ENCODE measurements at regions not wholly inside any gene's neighbourhood (a gene's known extent, or its start where the extent isn't known, plus 50 kb on each side); places are given as distances from the start of the nearest gene placed in this dataset.
"Not testable (repeated sequence)": the region's sequence is repeated elsewhere in the genome, so short reads cannot be mapped to it uniquely, and the experiment has no call there.

DNA sequence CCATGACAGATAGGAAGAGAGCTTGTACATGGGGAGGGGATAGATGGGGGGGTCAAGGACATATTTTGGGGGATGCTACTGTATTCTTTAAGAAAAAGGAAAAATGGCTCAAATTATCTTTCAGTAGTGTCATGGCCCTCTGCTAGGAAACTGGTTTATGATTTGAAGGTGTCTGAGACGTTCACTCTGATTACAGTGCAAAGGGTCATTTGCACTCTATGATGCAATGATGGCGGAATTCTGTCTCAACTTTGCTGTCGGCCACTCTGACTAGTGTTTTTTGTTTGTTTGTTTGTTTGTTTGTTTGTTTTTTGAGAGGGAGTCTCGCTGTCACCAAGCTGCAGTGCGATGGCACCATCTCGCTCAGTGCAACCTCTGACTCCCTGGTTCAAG lies 180.0 kb downstream of the SOX4 start:
- no peak for DNase-seq

GRCh38 chr6:21777846-21778245 lies 184.3 kb downstream of the SOX4 start:
- no peak for DNase-seq

DNA sequence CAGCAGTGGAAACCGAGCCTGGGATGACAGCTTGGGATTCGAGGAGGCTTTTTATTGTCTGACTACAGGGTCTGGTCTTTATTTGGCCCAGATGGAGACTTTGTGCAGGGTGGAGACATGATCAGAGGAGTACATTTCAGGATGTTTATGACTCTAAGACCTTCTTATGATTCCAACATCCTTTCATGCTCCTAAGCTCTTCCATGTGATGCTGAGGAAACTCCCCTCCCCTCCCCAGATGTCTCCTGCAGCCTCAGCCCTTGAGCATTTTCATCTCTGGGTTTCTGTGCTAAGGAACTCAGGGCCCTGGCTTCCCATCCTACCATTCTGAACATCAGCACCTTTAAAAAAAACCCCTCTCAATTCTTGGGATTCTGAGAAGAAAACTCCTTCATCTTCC lies 186.6 kb downstream of the SOX4 start:
- no peak for DNase-seq

DNA sequence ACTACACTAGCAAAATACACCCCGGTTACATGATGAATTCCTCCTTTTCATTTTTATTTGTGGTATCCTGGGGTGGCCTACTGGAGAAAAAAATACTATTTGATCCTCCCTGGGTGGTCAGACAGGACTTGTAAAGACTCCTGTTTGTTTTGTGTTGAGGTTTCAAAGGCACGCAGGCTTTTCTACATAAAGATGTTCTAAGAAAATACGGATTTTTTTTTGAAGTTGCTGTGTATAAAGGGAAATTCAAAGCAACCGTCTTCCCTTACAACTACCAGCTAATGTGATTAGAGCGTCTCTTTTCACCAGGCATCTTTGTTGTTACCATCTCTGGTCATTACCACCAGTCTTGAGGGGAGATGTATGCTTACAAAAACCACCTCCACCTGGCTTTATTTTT lies 187.1 kb downstream of the SOX4 start:
- no peak for DNase-seq

DNA sequence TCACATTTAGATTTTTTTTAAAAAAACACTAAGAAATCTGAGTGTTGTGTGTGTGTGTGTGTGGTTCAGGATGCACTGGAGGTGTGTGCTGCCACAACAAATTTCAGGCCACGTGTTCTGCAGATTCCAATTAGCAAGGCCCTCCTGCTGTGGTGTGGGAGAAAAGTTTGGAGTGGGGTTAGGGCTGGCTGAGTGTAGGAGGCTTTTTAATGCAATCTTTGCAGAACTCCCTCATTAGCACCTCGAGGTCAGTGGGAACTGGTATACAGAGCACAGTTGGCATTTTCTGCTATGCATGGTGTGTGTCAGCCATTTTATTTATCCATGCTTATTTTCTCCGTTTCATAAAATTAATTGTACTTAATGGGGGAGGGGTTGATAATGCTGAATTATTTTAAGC lies 187.6 kb downstream of the SOX4 start:
- DNase-seq: no peak

DNA sequence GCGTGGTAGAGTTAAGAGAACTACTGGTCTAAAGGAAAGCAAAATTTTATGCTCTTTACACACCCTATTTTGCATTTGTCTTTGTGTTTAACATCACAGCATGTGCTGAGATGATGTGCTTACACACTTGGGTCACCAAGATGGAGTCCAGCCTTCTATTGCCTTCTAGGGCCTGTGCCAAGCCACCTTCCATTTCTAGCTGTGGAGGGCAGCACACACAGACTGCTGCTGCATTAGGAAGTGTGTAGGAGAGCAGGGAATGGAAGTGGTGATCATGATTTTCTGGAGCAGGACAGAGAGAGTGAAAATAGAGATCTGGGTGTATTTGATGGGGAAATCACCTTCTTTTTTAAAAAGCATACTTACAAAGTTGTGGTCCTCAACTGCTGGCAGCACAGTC lies 191.6 kb downstream of the SOX4 start:
- no peak for DNase-seq

DNA sequence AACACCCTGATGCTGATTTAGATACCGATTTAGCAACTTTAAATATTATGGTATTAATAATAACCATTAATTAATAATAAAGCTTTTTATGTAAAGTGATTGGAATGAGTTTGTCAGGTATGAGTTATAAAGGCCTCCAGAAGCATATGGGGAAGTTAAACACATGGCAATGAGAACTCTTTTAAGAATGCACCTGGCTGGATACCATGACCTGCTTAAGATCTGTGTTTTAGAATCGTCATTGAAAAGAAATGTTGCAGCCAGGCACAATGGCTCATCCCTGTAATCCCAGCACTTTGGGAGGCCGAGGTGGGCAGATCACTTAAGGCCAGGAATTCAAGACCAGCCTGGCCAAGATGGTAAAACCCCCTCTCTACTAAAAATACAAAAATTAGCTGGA lies 197.5 kb downstream of the SOX4 start:
- no peak for DNase-seq

- no peak for DNase-seq
These were observed 198.0 kb downstream of the SOX4 start for GRCh38 chr6:21791581-21791980.

DNA sequence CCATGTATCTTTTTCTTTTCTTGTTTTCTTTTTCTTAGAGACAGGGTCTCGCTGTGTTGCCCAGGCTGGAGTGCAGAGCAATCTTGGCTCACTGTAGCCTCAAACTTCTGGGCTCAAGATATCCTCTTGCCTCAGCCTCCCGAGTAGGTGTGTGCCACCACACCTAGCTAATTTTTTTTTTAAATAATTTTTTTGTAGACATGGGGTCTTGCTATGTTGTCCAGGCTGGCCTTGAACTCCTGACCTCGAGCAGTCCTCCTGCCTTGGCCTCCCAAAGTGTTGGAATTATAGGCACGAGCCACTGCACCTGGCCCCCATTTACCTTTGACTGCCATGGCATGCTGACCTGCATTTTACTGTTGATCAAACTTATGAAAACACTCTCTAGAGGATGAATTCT lies 198.6 kb downstream of the SOX4 start:
- DNase-seq: no peak

- not testable (repeated sequence) for DNase-seq
These were observed 203.4 kb downstream of the SOX4 start for GRCh38 chr6:21796979-21797378.

- no peak for DNase-seq
These were observed 204.9 kb downstream of the SOX4 start for GRCh38 chr6:21798468-21798867.

DNA sequence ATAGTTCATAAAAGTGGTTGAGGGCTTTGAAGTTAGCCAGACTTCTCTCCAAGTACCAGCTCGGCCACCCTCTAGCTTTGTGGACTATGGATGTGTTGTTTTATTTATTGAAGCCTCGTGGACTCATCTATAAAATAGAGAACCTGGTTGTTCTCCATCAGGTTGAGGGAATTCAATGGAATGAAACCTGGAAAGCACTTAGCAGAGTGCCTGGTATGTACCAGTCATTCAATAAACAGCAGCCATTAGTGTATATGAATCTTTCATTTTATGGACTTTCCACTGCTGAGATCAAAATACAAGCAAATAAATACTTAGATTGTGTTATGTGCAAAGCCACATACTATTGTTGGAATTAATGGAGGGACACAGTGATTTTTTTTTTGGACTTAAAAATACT lies 206.8 kb downstream of the SOX4 start:
- DNase-seq: no peak

DNA sequence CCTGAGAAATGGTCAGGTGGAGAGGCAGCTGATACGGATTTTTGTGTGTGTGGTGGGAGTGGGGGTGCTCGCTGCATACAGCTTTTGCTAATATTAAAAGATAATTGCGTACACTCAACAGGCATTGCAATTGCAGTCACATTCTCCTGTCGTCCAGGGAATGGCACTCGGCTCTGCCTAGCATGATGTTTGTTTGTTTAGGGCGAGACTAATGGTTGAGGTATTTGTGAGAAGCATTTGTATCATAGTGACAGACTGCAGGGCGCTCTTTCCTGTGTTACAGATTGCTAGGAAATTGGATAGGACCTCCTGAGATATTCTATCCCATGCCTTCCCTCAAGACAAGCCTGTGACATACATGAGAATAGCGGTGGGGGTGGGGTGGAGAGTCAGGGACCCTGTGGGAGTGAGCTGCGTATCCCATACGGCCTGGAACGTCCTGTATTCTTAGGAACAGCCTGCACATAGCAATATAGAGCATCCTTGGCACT lies 207.4 kb downstream of the SOX4 start:
- no peak for DNase-seq

DNA sequence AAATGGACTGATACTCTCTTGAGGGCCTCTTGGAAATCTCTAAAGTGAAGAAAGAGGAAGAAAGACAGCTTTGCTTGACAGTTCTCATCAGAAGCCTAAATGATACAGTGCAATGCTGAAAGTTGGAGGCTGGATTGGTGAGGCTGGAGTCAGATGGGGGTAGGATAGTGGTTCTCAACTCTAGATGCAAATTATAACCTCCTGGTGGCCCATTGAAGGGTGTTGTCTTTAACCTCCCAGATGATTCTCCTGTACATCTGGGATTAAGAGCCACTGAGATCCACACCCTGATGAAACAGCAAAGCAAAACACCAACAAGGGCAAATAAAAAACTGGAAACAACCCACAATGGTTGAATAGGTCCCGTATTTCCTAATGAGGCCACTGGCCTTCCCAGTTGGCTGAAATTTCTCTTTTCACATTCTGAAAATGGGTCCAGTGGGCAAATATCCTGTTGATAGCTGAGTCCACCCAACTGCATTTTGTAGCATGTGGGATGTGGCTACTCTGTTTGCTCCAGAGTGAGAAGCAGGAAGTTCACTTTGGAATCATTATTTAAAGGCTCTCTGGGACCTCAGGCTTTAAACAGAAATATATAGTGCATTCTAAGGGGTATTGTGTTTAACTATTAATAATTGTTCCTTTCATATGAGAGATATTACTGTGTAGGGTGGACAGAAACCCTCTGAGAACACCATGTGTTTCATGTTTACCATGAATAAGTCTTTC lies 208.1 kb downstream of the SOX4 start:
- no peak for DNase-seq

GRCh38 chr6:21802175-21802822 lies 208.7 kb downstream of the SOX4 start:
- DNase-seq: no peak

DNA sequence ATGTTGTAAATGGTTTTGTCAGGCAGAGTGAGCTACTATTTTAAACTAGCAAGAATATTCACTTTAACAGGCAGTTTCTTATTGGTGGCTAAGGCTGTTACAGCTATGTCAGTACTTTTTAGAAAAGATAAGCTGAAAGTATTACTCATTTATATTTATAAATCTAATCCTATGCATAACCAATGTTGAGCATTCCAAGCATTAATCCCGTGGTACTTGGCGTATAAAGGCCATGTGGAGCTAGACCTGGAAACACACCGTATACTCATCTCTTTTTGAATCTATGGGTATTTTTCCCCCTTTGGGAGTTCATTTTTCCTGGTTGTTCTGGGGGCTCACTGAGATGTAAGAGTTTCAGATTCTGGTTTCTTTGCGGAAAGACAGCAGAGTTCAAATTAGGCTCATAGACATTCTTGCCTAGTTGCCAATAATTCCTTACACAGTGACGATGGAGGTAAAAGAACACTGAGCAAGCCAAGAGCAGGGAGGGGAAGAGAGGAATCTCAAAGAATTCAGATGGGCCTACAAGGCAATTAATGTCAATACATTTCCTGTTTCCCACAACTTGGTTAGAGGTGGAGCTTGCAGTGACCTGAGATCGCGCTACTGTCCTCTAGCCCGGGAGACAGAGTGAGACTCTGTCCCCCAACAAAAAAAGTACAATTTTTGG lies 211.5 kb downstream of the SOX4 start:
- no peak for DNase-seq

- DNase-seq: no peak
These were observed 213.9 kb downstream of the SOX4 start for GRCh38 chr6:21807299-21808044.

GRCh38 chr6:21808045-21808470 lies 214.5 kb downstream of the SOX4 start:
- DNase-seq: no peak

GRCh38 chr6:21808551-21809242 lies 215.1 kb downstream of the SOX4 start:
- DNase-seq: no peak

DNA sequence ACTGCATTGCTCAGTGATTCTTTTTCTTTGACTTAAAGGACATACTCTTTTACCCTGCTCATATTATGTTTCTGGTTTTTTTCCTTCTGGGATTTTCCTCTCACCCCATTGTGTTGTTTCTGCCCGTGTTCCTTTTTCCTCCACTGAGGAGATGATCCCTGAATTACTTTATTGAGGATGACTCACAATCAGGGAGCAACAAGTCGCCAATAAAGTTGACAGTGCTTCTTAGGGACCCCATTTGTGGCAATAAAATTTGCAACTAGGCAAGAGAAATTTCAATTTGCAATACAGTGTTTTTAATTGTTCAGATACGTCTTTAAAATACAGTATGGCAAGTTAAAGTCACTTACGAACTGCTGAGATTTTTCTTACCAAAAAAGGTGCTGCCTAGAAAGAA lies 217.9 kb downstream of the SOX4 start:
- DNase-seq: no peak

- no peak for DNase-seq
These were observed 222.7 kb downstream of the SOX4 start for GRCh38 chr6:21816231-21816630.

DNA sequence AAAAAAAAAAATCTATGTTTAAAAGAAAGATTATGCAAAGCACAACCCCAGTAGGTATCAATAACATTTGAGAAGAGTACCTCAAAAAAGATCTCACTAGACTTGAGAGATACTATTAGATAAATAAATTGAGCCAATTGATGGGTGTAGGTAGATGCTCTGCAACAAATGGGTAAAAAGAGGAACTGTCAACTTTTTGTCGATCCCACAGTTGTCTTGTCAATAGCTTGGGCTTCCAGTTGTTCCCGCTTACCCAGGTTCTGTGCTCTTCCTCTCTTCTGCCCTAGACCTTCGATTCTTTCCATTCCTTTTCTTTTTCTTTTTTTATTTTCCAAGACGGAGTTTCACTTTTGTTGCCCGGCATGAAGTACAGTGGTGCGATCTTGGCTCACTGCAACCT lies 226.9 kb downstream of the SOX4 start:
- DNase-seq: no peak

DNA sequence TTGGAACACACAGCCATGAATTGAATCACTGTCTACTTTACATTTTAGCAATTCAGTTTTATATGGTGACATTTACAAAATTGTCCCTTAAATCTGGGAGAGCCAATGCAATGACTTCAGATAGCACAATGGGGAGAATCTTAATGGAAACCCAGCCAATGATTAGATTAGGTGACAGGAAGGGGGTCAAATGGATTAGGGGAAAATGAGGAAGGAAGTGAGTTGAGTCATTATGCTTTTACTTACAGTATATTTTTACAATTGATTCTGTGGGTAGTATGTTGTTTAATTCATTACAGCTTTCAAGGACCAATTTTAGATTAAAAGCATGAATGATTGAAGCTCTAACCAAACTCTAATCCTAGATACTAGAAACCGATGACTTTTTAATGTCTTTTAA lies 229.8 kb downstream of the SOX4 start:
- DNase-seq: no peak
